ENCODE measurements at regions not wholly inside any gene's neighbourhood (a gene's known extent, or its start where the extent isn't known, plus 50 kb on each side); places are given as distances from the start of the nearest gene placed in this dataset.

DNA sequence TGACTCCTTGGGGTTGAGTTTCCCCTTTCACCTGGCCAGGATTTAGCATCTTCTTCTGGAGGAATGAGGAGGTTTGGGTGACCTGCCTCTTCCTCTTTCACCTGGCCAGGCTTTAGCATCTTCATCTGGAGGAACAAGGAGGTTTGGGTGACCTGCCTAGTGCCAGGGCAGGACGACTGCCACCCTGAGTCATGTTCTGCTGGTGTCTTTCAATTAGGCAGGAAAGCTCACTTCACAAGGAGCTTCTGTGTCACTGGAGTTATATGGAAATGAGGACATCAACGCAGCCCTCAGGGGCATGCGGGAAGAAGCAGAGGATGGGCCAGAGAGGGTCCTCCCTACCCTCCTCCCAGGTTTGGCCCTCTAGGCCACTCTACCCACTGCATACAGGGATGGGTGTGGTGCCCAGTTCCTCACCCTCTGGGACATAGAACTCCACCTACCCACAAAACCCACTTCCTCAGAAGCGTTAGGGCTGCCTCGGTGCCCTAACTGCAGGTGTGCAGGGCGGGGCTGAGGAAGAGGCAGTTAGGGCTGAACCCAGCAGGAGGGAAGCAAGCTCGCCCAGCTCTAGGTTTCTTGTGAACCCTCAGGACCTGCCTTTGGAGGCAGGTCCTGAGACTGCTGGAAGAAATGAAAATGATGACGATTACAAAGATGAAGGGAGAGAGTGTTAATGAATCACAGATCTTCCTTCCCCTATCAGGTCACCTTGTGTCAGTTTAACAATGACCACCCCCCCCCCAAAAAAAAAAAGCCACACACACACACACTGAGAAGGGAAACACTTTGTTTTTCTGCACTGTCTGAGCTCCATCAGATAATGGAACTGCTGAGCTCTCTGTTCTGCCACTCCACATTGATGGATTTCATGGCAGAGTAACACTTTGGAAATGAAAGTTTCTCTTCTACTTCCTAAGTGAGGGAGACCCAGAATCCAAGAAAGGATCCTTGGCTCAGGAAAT is 71.0 kb downstream of the ARL4C start:
- H3K4me3 ChIP-seq (ENCODE audit: low read depth, low read length, poor library complexity, severe bottlenecking) = no peak overlapping the region
- ChIA-PET CTCF (no interaction called here), POLR2A (ENCODE audit: low non-redundant PET) (interaction anchor here (0.5 kb wide), 1 partner anchor 1029 kb away, joined by 3 read pairs; no protein-coding TSS in a partner anchor)
- H3K27ac ChIP-seq (ENCODE audit: low read depth, low read length, poor library complexity, severe bottlenecking) = no peak overlapping the region
- H3K27me3 ChIP-seq (replicated peaks; ENCODE audit: insufficient read depth, low read depth, low read length, poor library complexity) = no peaks in the 10 kb centered on the region
- TF ChIP-seq EZH2 (IDR thresholded peaks at IDR 0.05; ENCODE audit: borderline replicate concordance, low read depth, low read length, poor library complexity, severe bottlenecking) = no peak
- TF ChIP-seq, protein P1, sequence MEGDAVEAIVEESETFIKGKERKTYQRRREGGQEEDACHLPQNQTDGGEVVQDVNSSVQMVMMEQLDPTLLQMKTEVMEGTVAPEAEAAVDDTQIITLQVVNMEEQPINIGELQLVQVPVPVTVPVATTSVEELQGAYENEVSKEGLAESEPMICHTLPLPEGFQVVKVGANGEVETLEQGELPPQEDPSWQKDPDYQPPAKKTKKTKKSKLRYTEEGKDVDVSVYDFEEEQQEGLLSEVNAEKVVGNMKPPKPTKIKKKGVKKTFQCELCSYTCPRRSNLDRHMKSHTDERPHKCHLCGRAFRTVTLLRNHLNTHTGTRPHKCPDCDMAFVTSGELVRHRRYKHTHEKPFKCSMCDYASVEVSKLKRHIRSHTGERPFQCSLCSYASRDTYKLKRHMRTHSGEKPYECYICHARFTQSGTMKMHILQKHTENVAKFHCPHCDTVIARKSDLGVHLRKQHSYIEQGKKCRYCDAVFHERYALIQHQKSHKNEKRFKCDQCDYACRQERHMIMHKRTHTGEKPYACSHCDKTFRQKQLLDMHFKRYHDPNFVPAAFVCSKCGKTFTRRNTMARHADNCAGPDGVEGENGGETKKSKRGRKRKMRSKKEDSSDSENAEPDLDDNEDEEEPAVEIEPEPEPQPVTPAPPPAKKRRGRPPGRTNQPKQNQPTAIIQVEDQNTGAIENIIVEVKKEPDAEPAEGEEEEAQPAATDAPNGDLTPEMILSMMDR (conservative IDR thresholded peaks at IDR 0.05; ENCODE audit: low read depth, low read length) = no peak
- no peaks in the 10 kb centered on the region for H3K36me3 ChIP-seq (ENCODE audit: insufficient read depth, low read length, poor library complexity, severe bottlenecking)
- no TSS peak for BruUV-seq (replicated peaks)
- H3K4me1 ChIP-seq (ENCODE audit: insufficient read depth, low read length, poor library complexity, severe bottlenecking) = no peaks in the 10 kb centered on the region
- intact Hi-C loops (cut with micrococcal nuclease; ENCODE audit: unreplicated experiment) = no loop called here
- H3K9me3 ChIP-seq (ENCODE audit: low read depth, low read length, poor library complexity, severe bottlenecking) = no peaks in the 10 kb centered on the region
- no peak for DNase-seq (ENCODE audit: low spot score)

DNA sequence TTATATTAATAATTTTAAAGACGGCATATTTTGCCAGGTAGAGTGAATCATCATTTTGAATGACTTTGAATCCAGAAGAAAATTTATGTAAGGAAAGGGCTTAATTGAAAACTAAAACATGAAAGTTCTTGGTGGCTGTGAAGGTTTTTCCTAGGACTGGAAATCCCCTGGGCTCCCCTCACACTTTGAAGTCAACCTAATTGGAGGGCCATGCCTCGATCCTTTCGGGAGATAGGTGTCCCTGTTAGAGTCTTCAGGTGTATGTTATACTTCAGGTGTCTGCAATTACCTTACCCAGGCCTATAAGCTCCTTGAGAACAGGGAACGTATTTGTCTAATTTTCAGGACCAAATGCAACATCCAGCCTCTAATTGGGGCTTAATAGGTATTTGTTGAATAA is 73.0 kb downstream of the ARL4C start:
- H3K27me3 ChIP-seq (replicated peaks; ENCODE audit: insufficient read depth, low read depth, low read length, poor library complexity) = no peaks in the 10 kb centered on the region
- no peak overlapping the region for H3K27ac ChIP-seq (ENCODE audit: low read depth, low read length, poor library complexity, severe bottlenecking)
- H3K36me3 ChIP-seq (ENCODE audit: insufficient read depth, low read length, poor library complexity, severe bottlenecking) = no peaks in the 10 kb centered on the region
- intact Hi-C loops (cut with micrococcal nuclease; ENCODE audit: unreplicated experiment) = no loop called here
- no peak for DNase-seq (ENCODE audit: low spot score)
- POLR2A ChIA-PET (ENCODE audit: low non-redundant PET) = no interaction called here
- no TSS peak for BruUV-seq (replicated peaks)
- no peak overlapping the region for H3K4me3 ChIP-seq (ENCODE audit: low read depth, low read length, poor library complexity, severe bottlenecking)
- no peaks in the 10 kb centered on the region for H3K9me3 ChIP-seq (ENCODE audit: low read depth, low read length, poor library complexity, severe bottlenecking)
- CTCF ChIA-PET = no interaction called here
- TF ChIP-seq, protein P1 (conservative IDR thresholded peaks at IDR 0.05; ENCODE audit: low read depth, low read length) = no peak
- TF ChIP-seq EZH2 (IDR thresholded peaks at IDR 0.05; ENCODE audit: borderline replicate concordance, low read depth, low read length, poor library complexity, severe bottlenecking) = no peak
- H3K4me1 ChIP-seq (ENCODE audit: insufficient read depth, low read length, poor library complexity, severe bottlenecking) = no peaks in the 10 kb centered on the region

DNA sequence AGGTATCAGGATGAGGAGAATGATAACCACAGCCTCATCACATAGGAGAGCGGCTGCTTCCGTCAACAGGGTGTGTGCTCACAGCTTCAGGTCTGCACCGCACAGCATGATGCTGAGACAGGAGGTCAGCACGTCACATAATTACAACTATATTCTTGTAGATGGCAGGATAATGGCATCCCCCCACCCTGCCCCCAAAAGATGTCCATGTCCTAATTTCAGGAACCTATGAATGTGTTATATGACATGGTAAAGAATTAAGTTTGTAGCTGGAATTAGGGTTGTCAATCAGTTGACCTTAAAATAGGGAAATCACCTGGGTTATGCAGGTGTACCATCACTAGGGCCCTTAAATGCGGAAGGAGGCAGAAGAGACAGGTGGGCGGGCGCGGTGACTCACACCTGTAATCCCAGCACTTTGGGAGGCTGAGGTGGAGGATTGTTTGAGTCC is 73.9 kb downstream of the ARL4C start:
- no peaks in the 10 kb centered on the region for H3K4me1 ChIP-seq (ENCODE audit: insufficient read depth, low read length, poor library complexity, severe bottlenecking)
- POLR2A ChIA-PET (ENCODE audit: low non-redundant PET) = no interaction called here
- BruUV-seq (replicated peaks) = no TSS peak
- H3K4me3 ChIP-seq (ENCODE audit: low read depth, low read length, poor library complexity, severe bottlenecking) = no peak overlapping the region
- H3K27me3 ChIP-seq (replicated peaks; ENCODE audit: insufficient read depth, low read depth, low read length, poor library complexity) = no peaks in the 10 kb centered on the region
- no peak for TF ChIP-seq EZH2 (IDR thresholded peaks at IDR 0.05; ENCODE audit: borderline replicate concordance, low read depth, low read length, poor library complexity, severe bottlenecking)
- TF ChIP-seq, protein P1 (conservative IDR thresholded peaks at IDR 0.05; ENCODE audit: low read depth, low read length) = no peak
- CTCF ChIA-PET = interaction anchor here (0.6 kb wide), 1 partner anchor 1765 kb away, joined by 6 read pairs; no protein-coding TSS in a partner anchor
- intact Hi-C loops (cut with micrococcal nuclease; ENCODE audit: unreplicated experiment) = no loop called here
- H3K27ac ChIP-seq (ENCODE audit: low read depth, low read length, poor library complexity, severe bottlenecking) = no peak overlapping the region
- no peak for DNase-seq (ENCODE audit: low spot score)
- no peaks in the 10 kb centered on the region for H3K9me3 ChIP-seq (ENCODE audit: low read depth, low read length, poor library complexity, severe bottlenecking)
- no peaks in the 10 kb centered on the region for H3K36me3 ChIP-seq (ENCODE audit: insufficient read depth, low read length, poor library complexity, severe bottlenecking)
